CD4-positive, alpha-beta T cell (primary cell): ENCODE measurements at regions not wholly inside any gene's neighbourhood (a gene's known extent, or its start where the extent isn't known, plus 50 kb on each side); places are given as distances from the start of the nearest gene placed in this dataset.
A peak's percentile ranks its signal among the peaks of the same experiment; 100 is the strongest.

Experiments
- ATAC-seq: fragments of 200-7000 bp; cut with Tn5 transposase; one replicate; pipeline ENCODE4 v1.10.0; 2022; ENCODE audit warnings: mild to moderate bottlenecking; ENCODE audit not compliant: poor library complexity
- CTCF ChIA-PET: fragments of 350-600 bp; sonication (Branson Sonifier 250); formaldehyde crosslinking; loops from one replicate; lab custom pipeline; 2021; ENCODE audit warnings: antibody characterized with exemption, inconsistent platforms; lab: Charles Lee
- POLR2A ChIA-PET: fragments of 350-600 bp; sonication (Branson Sonifier 250); formaldehyde crosslinking; loops from one replicate; lab custom pipeline; 2021; ENCODE audit warnings: antibody characterized with exemption, inconsistent platforms; lab: Charles Lee
- DNase-seq, 14 experiments: peaks; one replicate each; pipeline ENCODE4 v3.0.0-alpha.2; 2013 to 2020; ENCODE audit warnings: mixed read lengths in 2 of 14
- H3K27ac ChIP-seq, 2 donors: one replicate each; pipeline versions ENCODE4 v1.5.1 to v1.7.0; 2013; ENCODE audit warnings: low read length in 2 of 2, low read depth in 1 of 2, mild to moderate bottlenecking in 1 of 2
- H3K27me3 ChIP-seq, 2 experiments: 1 replicate in 1 of 2; 2 replicates in 1 of 2; pipeline versions ENCODE4 v1.6.1 to v1.7.0; 2013; ENCODE audit warnings: low read length in 2 of 2, control low read depth in 1 of 2, mild to moderate bottlenecking in 1 of 2, moderate library complexity in 1 of 2; ENCODE audit not compliant: insufficient read depth in 2 of 2, control insufficient read depth in 1 of 2
- H3K36me3 ChIP-seq: one replicate; pipeline ENCODE4 v1.6.1; 2013; ENCODE audit warnings: low read length, control low read depth; ENCODE audit not compliant: insufficient read depth
- H3K4me1 ChIP-seq: one replicate; pipeline ENCODE4 v1.6.1; 2013; ENCODE audit warnings: low read length, control low read depth; ENCODE audit not compliant: insufficient read depth
- H3K4me3 ChIP-seq: one replicate; pipeline ENCODE4 v1.5.1; 2013; ENCODE audit warnings: mild to moderate bottlenecking, low read length, moderate library complexity
- H3K9me3 ChIP-seq, 2 experiments: 1 replicate in 1 of 2; 2 replicates in 1 of 2; pipeline versions ENCODE4 v1.6.1 to v1.7.0; 2013; ENCODE audit warnings: low read length in 2 of 2, mild to moderate bottlenecking in 2 of 2, control low read depth in 1 of 2, moderate library complexity in 1 of 2; ENCODE audit not compliant: control insufficient read depth in 1 of 2, insufficient read depth in 1 of 2
- H3K27ac Mint-ChIP-seq: one replicate; pipeline ENCODE4 v1.8.0; 2020; ENCODE audit warnings: mixed read lengths
- H3K27me3 Mint-ChIP-seq: one replicate; pipeline ENCODE4 v1.8.0; 2021; ENCODE audit warnings: mixed read lengths
- H3K36me3 Mint-ChIP-seq: one replicate; pipeline ENCODE4 v1.8.0; 2021; ENCODE audit warnings: low read depth, mixed read lengths
- H3K4me1 Mint-ChIP-seq: one replicate; pipeline ENCODE4 v1.8.0; 2021; ENCODE audit warnings: low read depth, mixed read lengths
- H3K4me3 Mint-ChIP-seq: one replicate; pipeline ENCODE4 v1.8.0; 2020; ENCODE audit warnings: mild to moderate bottlenecking, mixed read lengths
- H3K9me3 Mint-ChIP-seq: one replicate; pipeline ENCODE4 v1.8.0; 2020; ENCODE audit warnings: mixed read lengths
- intact Hi-C, 2 experiments: fragments of 100-400 bp; cut with DNase I in 1 of 2; cut with micrococcal nuclease in 1 of 2; formaldehyde crosslinking; loops; one replicate each; pipeline versions ENCODE4 v1.15.1 to v1.9.0; 2023 to 2025; cut with DNase I, micrococcal nuclease
- TF ChIP-seq, protein P1 (sequence below): fragments of 200-600 bp; IDR thresholded peaks from one replicate; pipeline ENCODE4 v1.8.0; 2022; ENCODE audit warnings: antibody characterized with exemption, mild to moderate bottlenecking

DNA sequence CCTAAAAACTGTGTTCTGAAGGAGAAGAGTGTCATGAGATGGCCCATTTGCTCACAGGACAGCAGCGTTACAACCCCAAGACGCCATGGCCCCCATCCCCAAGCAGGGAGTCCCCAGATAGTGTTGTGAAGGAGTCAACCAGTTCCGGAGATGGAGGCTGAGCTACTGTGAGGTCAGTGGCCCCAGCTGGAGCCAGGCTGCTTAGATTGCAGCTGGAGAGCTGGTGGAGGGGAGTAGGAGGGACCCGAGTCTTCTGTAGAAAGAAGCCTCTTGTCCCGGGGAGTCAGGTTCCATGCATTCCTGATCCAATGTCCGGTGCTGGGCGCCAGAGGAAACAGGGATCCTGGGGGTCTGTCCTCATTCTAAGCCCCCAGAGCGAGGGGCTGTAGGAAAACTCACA, 93.5 kb upstream of the SIM2 start:
- no peaks in the 10 kb centered on the region for H3K36me3 Mint-ChIP-seq
- H3K27ac ChIP-seq, result no peak overlapping the region
- H3K9me3 ChIP-seq, result peaks cover 0 to 9% of the 10 kb centered on the region in 2 experiments
- DNase-seq (no peak), ATAC-seq (no peak)
- intact Hi-C loops, result no loop called here
- peaks cover 12% of the 10 kb centered on the region for H3K4me1 ChIP-seq
- no peak overlapping the region for H3K4me3 Mint-ChIP-seq
- H3K27me3 ChIP-seq, result no peaks in the 10 kb centered on the region
- H3K27me3 Mint-ChIP-seq, result no peaks in the 10 kb centered on the region
- peaks cover 5% of the 10 kb centered on the region for H3K9me3 Mint-ChIP-seq
- CTCF ChIA-PET, result no interaction called here
- no peaks in the 10 kb centered on the region for H3K36me3 ChIP-seq
- H3K4me3 ChIP-seq, result no peak overlapping the region
- POLR2A ChIA-PET, result no interaction called here
- peak overlapping the region; percentile 78 for H3K27ac Mint-ChIP-seq
- H3K4me1 Mint-ChIP-seq, result peaks cover 30% of the 10 kb centered on the region
- TF ChIP-seq, protein P1, sequence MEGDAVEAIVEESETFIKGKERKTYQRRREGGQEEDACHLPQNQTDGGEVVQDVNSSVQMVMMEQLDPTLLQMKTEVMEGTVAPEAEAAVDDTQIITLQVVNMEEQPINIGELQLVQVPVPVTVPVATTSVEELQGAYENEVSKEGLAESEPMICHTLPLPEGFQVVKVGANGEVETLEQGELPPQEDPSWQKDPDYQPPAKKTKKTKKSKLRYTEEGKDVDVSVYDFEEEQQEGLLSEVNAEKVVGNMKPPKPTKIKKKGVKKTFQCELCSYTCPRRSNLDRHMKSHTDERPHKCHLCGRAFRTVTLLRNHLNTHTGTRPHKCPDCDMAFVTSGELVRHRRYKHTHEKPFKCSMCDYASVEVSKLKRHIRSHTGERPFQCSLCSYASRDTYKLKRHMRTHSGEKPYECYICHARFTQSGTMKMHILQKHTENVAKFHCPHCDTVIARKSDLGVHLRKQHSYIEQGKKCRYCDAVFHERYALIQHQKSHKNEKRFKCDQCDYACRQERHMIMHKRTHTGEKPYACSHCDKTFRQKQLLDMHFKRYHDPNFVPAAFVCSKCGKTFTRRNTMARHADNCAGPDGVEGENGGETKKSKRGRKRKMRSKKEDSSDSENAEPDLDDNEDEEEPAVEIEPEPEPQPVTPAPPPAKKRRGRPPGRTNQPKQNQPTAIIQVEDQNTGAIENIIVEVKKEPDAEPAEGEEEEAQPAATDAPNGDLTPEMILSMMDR, result no peak

DNA sequence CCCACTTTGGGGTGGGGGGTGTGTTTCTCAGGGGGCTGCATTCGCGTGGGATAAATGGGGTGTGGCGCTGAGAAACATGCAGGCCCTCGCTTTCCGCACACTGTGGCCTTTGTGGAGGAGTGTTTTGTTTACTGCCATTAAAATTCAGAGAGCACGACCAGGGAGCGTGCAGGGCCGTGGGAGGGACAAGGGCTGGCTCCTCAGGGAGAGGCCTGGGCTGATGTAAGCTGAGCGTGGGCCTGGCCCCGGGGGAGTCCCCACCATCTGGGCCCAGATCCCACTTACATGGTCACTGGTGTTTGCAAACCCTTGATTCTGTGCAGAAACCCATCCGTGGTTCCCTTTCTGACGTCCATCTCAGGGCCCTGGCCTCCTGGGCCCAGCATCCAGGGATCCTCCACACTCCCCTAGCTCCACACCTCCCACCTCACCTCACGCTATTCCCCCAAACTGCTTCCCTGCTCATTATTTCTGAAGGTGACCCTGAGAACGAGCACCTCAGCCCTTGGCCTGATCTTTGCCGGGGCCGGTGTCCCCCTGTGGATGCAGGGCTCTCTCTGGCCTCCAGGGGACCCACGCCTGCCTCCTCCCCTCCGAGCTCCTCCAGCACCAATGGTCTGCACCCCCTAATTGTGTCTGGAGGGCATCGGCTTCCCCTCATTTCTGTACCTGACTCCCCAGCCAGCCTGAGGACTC, 92.5 kb upstream of the SIM2 start:
- TF ChIP-seq, protein P1, result no peak
- H3K36me3 ChIP-seq, result no peaks in the 10 kb centered on the region
- intact Hi-C loops, result no loop called here
- DNase-seq, result no peak
- H3K9me3 ChIP-seq, result peaks cover 0 to 3% of the 10 kb centered on the region in 2 experiments
- CTCF ChIA-PET, result no interaction called here
- H3K9me3 Mint-ChIP-seq, result peaks cover 5% of the 10 kb centered on the region
- no peaks in the 10 kb centered on the region for H3K36me3 Mint-ChIP-seq
- no peak overlapping the region for H3K27ac Mint-ChIP-seq
- no peak for ATAC-seq
- peaks cover 27% of the 10 kb centered on the region for H3K4me1 Mint-ChIP-seq
- H3K4me1 ChIP-seq, result peaks cover 12% of the 10 kb centered on the region
- no peak overlapping the region for H3K4me3 Mint-ChIP-seq
- no peak overlapping the region for H3K27ac ChIP-seq
- no peaks in the 10 kb centered on the region for H3K27me3 Mint-ChIP-seq
- no peaks in the 10 kb centered on the region for H3K27me3 ChIP-seq
- no peak overlapping the region for H3K4me3 ChIP-seq
- POLR2A ChIA-PET, result no interaction called here

DNA sequence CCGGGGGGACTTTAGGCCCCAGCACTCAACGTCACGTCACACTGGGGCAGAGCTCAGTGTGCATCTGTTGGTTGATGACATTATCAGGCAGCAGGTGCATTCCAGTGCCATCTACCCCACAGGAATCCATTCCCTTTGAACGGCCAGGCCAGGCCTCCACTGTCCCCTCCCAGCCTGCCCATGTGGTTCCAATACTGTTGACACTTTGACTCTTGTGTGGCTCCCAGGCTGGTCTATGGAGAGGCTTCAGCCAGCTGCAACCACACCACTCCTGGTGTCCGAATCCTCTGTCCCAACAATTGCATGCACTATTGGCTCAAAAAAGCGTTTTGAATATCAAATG, 92.0 kb upstream of the SIM2 start:
- no peak overlapping the region for H3K4me3 Mint-ChIP-seq
- intact Hi-C loops, result no loop called here
- no peaks in the 10 kb centered on the region for H3K27me3 Mint-ChIP-seq
- H3K4me1 Mint-ChIP-seq, result peaks cover 23% of the 10 kb centered on the region
- CTCF ChIA-PET, result no interaction called here
- no peaks in the 10 kb centered on the region for H3K36me3 Mint-ChIP-seq
- no peaks in the 10 kb centered on the region for H3K36me3 ChIP-seq
- TF ChIP-seq, protein P1, result no peak
- no peak overlapping the region for H3K27ac ChIP-seq
- DNase-seq (no peak), ATAC-seq (no peak)
- no peak overlapping the region for H3K27ac Mint-ChIP-seq
- H3K4me1 ChIP-seq, result peaks cover 12% of the 10 kb centered on the region
- H3K27me3 ChIP-seq, result no peaks in the 10 kb centered on the region
- POLR2A ChIA-PET, result no interaction called here
- H3K9me3 ChIP-seq, result peaks cover 0 to 3% of the 10 kb centered on the region in 2 experiments
- H3K4me3 ChIP-seq, result no peak overlapping the region
- peaks cover 5% of the 10 kb centered on the region for H3K9me3 Mint-ChIP-seq
